CD4-positive, alpha-beta T cell treated with Interleukin-17A for 1 hour (primary cell): ENCODE measurements at regions not wholly inside any gene's neighbourhood (a gene's known extent, or its start where the extent isn't known, plus 50 kb on each side); places are given as distances from the start of the nearest gene placed in this dataset.

ENCODE experiments used
- DNase-seq: peaks from one replicate; pipeline ENCODE4 v3.0.0-alpha.2; 2020

DNA sequence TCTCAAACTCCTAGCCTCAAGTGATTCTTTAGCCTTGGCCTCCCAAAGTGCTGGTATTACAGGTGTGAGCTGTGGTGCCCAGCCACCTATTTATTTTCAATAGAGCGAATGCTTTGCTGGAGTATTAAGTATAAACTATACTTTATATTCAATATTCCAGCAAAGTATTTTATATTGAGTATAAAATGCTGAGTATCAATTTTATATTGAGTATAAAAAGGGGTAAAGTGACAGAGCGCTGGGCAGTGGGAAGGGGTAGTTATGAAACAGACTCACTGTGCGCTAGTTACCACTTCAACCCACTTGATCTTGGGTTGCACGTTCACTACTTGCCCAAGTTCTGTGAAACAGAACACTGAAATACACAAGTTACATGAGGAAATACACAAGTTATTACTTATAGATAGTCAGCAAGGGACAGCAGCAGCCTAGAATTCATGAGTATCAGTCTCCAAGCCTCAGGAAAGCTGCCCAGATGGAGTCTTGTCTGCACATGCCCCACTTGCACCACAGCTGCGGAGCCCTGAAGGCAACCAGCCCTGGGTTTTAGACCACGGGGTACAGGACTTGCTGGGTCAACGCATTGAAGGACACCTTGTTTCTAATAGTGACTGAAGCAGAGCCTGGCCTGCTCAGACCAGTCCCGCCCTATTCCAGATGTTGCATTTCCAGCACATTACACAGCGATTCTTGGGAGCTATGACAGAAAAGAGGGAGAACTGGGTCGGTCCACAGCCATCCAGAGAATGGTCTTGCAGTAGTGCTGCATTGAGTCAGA lies 51.6 kb upstream of the SYT13 start:
- no peak for DNase-seq

DNA sequence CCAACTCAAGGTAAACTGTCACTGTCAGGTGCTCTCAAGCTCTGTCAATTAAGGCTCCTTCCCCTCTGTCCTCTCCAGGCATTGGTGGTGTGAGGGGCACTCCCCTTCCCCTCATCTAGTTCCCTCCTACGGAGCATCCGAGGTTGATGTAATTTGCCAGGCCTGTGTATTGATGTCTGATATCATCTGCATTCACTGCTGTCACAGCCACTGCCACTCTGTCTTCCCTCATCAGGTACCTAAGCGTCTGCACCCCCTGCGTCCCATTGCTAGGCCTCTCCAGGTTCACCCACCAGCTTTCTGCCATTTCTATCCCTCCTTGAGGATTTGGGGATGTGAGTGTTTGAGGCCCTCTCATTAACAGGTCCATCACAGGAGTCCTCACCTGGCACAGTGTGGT lies 50.0 kb upstream of the SYT13 start:
- no peak for DNase-seq
